K562 (cell line): ENCODE measurements at regions not wholly inside any gene's neighbourhood (a gene's known extent, or its start where the extent isn't known, plus 50 kb on each side); places are given as distances from the start of the nearest gene placed in this dataset.
A peak's percentile ranks its signal among the peaks of the same experiment; 100 is the strongest.

ENCODE experiments used
- CBFA2T2 ChIP-seq: fragments of 450-650 bp; conservative IDR thresholded peaks from 2 replicates; pipeline ENCODE4 v1.6.1; 2017; ENCODE audit warnings: mild to moderate bottlenecking
- CHCHD3 ChIP-seq: fragments of 250-450 bp; sonication (Bioruptor Pico); IDR thresholded peaks from 2 replicates; pipeline ENCODE4 v2.1.2; 2022; ENCODE audit warnings: mild to moderate bottlenecking
- CHD1 ChIP-seq: fragments of 200-600 bp; sonication (generic); IDR thresholded peaks from one replicate; pipeline ENCODE4 v1.6.1; 2012; ENCODE audit warnings: mild to moderate bottlenecking, moderate library complexity, low read length, inconsistent platforms
- E2F3 ChIP-seq: fragments of 250-450 bp; sonication (Bioruptor Pico); IDR thresholded peaks from 2 replicates; pipeline ENCODE4 v1.4.0; 2020; ENCODE audit warnings: mild to moderate bottlenecking
- HDAC6 ChIP-seq: IDR thresholded peaks from 2 replicates; pipeline ENCODE4 v1.6.1; 2012; ENCODE audit warnings: low read depth, mild to moderate bottlenecking, control low read depth, inconsistent platforms, low read length, moderate library complexity
- JUN ChIP-seq, 2 experiments: sonication (generic) in 1 of 2; formaldehyde crosslinking in 1 of 2; IDR thresholded peaks; 2 replicates each; pipeline versions ENCODE4 v1.6.1 to v1.8.0; 2012 to 2022; ENCODE audit warnings: borderline replicate concordance in 2 of 2, mild to moderate bottlenecking in 2 of 2, improper control_type of control experiment in 1 of 2, low read depth in 1 of 2, low read length in 1 of 2, missing genetic modification reagents in 1 of 2
- NCOR1 ChIP-seq: fragments of 450-650 bp; IDR thresholded peaks from 2 replicates; pipeline ENCODE4 v1.6.1; 2016; ENCODE audit warnings: mild to moderate bottlenecking, moderate library complexity
- NR4A1 ChIP-seq, 2 experiments: fragments of 250-450 bp in 1 of 2; fragments of 450-650 bp in 1 of 2; sonication (Bioruptor Pico) in 1 of 2; IDR thresholded peaks; 2 replicates each; pipeline versions ENCODE4 v1.4.0 to v1.6.1; 2016 to 2020; ENCODE audit warnings: mild to moderate bottlenecking in 2 of 2, missing compliant biosample characterization in 1 of 2, missing genetic modification characterization in 1 of 2, moderate library complexity in 1 of 2
- PHB ChIP-seq: fragments of 250-450 bp; sonication (Bioruptor Pico); IDR thresholded peaks from 2 replicates; pipeline ENCODE4 v1.5.0; 2021
- PHF20 ChIP-seq: fragments of 450-650 bp; IDR thresholded peaks from 2 replicates; pipeline ENCODE4 v1.6.1; 2018; ENCODE audit not compliant: partially characterized antibody
- SMAD3 ChIP-seq: fragments of 450-650 bp; formaldehyde crosslinking; conservative IDR thresholded peaks from 2 replicates; pipeline ENCODE4 v1.4.0; 2020; ENCODE audit warnings: mild to moderate bottlenecking
- ZNF24 ChIP-seq: fragments of 450-650 bp; IDR thresholded peaks from 2 replicates; pipeline ENCODE4 v1.6.1; 2016
- ZNF324 ChIP-seq: fragments of 250-450 bp; sonication (Bioruptor Pico); IDR thresholded peaks from 2 replicates; pipeline ENCODE4 v1.4.0; 2020; ENCODE audit warnings: mild to moderate bottlenecking
- ZNF436 ChIP-seq: fragments of 250-450, 450-650 bp; sonication (Bioruptor Pico); formaldehyde crosslinking; IDR thresholded peaks from 2 replicates; pipeline ENCODE4 v1.7.0; 2020; ENCODE audit warnings: mild to moderate bottlenecking
- ZNF561 ChIP-seq: fragments of 450-650 bp; formaldehyde crosslinking; conservative IDR thresholded peaks from 2 replicates; pipeline ENCODE4 v1.4.0; 2020; ENCODE audit warnings: mild to moderate bottlenecking, moderate library complexity
- ZNF655 ChIP-seq: fragments of 250-450 bp; sonication (Bioruptor Pico); IDR thresholded peaks from 2 replicates; pipeline ENCODE4 v1.5.0; 2021
- TF ChIP-seq, protein P1 (sequence below): fragments of 450-650 bp; IDR thresholded peaks from 2 replicates; pipeline ENCODE4 v1.6.1; 2017; ENCODE audit warnings: antibody characterized with exemption
- TF ChIP-seq, protein P2 (sequence below): fragments of 250-450 bp; sonication (Bioruptor Pico); IDR thresholded peaks from 2 replicates; pipeline ENCODE4 v1.8.0; 2021; ENCODE audit warnings: borderline replicate concordance, mild to moderate bottlenecking, moderate library complexity; ENCODE audit not compliant: poor library complexity, severe bottlenecking
- TF ChIP-seq, protein P3 (sequence below): sonication (generic); formaldehyde crosslinking; IDR thresholded peaks from 2 replicates; pipeline ENCODE4 v1.8.0; 2022; ENCODE audit warnings: mild to moderate bottlenecking, low read depth, missing genetic modification reagents
- TF ChIP-seq, protein P4 (sequence below): fragments of 250-450 bp; sonication (Bioruptor Pico); IDR thresholded peaks from 2 replicates; pipeline ENCODE4 v1.6.1; 2021; ENCODE audit warnings: mild to moderate bottlenecking
- TF ChIP-seq, protein P5 (sequence below): fragments of 450-650 bp; IDR thresholded peaks from 2 replicates; pipeline ENCODE4 v1.6.1; 2016; ENCODE audit warnings: low read depth, mild to moderate bottlenecking, moderate library complexity
- TF ChIP-seq, protein P6 (sequence below): IDR thresholded peaks from 2 replicates; pipeline ENCODE4 v1.6.1; 2014; ENCODE audit warnings: antibody characterized with exemption

GRCh38 chr6:27065183-27065582, 182.3 kb upstream of the PRSS16 start (continued):
- TF ChIP-seq E2F3 (CRISPR knock-in tag), result no peak
- TF ChIP-seq NR4A1 (CRISPR knock-in tag; IDR thresholded peaks at IDR 0.05), result no peak
- no peak for TF ChIP-seq NR4A1 (tag; IDR thresholded peaks at IDR 0.05)
- no peak for TF ChIP-seq CHCHD3 (CRISPR knock-in tag)
- TF ChIP-seq CBFA2T2, result peak; percentile 54
- TF ChIP-seq, protein P1, sequence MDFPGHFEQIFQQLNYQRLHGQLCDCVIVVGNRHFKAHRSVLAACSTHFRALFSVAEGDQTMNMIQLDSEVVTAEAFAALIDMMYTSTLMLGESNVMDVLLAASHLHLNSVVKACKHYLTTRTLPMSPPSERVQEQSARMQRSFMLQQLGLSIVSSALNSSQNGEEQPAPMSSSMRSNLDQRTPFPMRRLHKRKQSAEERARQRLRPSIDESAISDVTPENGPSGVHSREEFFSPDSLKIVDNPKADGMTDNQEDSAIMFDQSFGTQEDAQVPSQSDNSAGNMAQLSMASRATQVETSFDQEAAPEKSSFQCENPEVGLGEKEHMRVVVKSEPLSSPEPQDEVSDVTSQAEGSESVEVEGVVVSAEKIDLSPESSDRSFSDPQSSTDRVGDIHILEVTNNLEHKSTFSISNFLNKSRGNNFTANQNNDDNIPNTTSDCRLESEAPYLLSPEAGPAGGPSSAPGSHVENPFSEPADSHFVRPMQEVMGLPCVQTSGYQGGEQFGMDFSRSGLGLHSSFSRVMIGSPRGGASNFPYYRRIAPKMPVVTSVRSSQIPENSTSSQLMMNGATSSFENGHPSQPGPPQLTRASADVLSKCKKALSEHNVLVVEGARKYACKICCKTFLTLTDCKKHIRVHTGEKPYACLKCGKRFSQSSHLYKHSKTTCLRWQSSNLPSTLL, result no peak
- 0 out of 2 replicates have a peak, but pooled peaks have one; percentile 22 for TF ChIP-seq ZNF24
- no peak for TF ChIP-seq JUN (IDR thresholded peaks at IDR 0.05; ENCODE audit: borderline replicate concordance, low read depth, low read length)
- no peak for TF ChIP-seq JUN (CRISPR knock-in tag; IDR thresholded peaks at IDR 0.05; ENCODE audit: borderline replicate concordance)
- no peak for TF ChIP-seq PHB
- TF ChIP-seq CHD1, result no peak
- TF ChIP-seq SMAD3 (CRISPR knock-in tag), result no peak
- no peak for TF ChIP-seq PHF20
- peak; percentile 63 for TF ChIP-seq NCOR1
- no peak for TF ChIP-seq HDAC6
- TF ChIP-seq ZNF561, result no peak
- TF ChIP-seq, protein P2, sequence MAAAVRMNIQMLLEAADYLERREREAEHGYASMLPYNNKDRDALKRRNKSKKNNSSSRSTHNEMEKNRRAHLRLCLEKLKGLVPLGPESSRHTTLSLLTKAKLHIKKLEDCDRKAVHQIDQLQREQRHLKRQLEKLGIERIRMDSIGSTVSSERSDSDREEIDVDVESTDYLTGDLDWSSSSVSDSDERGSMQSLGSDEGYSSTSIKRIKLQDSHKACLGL, result no peak
- TF ChIP-seq, protein P3, sequence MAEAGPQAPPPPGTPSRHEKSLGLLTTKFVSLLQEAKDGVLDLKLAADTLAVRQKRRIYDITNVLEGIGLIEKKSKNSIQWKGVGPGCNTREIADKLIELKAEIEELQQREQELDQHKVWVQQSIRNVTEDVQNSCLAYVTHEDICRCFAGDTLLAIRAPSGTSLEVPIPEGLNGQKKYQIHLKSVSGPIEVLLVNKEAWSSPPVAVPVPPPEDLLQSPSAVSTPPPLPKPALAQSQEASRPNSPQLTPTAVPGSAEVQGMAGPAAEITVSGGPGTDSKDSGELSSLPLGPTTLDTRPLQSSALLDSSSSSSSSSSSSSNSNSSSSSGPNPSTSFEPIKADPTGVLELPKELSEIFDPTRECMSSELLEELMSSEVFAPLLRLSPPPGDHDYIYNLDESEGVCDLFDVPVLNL (CRISPR knock-in tag), result no peak
- TF ChIP-seq, protein P4, sequence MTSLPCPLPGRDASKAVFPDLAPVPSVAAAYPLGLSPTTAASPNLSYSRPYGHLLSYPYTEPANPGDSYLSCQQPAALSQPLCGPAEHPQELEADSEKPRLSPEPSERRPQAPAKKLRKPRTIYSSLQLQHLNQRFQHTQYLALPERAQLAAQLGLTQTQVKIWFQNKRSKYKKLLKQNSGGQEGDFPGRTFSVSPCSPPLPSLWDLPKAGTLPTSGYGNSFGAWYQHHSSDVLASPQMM, result no peak
- no peak for TF ChIP-seq ZNF324 (CRISPR knock-in tag)
- no peak for TF ChIP-seq ZNF436
- TF ChIP-seq, protein P5, sequence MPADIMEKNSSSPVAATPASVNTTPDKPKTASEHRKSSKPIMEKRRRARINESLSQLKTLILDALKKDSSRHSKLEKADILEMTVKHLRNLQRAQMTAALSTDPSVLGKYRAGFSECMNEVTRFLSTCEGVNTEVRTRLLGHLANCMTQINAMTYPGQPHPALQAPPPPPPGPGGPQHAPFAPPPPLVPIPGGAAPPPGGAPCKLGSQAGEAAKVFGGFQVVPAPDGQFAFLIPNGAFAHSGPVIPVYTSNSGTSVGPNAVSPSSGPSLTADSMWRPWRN, result no peak
- TF ChIP-seq, protein P6, sequence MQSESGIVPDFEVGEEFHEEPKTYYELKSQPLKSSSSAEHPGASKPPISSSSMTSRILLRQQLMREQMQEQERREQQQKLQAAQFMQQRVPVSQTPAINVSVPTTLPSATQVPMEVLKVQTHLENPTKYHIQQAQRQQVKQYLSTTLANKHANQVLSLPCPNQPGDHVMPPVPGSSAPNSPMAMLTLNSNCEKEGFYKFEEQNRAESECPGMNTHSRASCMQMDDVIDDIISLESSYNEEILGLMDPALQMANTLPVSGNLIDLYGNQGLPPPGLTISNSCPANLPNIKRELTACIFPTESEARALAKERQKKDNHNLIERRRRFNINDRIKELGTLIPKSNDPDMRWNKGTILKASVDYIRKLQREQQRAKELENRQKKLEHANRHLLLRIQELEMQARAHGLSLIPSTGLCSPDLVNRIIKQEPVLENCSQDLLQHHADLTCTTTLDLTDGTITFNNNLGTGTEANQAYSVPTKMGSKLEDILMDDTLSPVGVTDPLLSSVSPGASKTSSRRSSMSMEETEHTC, result no peak
- no peak for TF ChIP-seq ZNF655 (CRISPR knock-in tag)
